Stimulated activated CD4-positive, alpha-beta T cell treated with anti-CD3 and anti-CD28 coated beads, Interleukin-4, amount 100 ng/mL, for 4 hours (primary cell): ENCODE measurements at regions not wholly inside any gene's neighbourhood (a gene's known extent, or its start where the extent isn't known, plus 50 kb on each side); places are given as distances from the start of the nearest gene placed in this dataset.

ENCODE experiments used
- DNase-seq, 2 experiments: peaks; one replicate each; pipeline ENCODE4 v3.0.0-alpha.2; 2020

DNA sequence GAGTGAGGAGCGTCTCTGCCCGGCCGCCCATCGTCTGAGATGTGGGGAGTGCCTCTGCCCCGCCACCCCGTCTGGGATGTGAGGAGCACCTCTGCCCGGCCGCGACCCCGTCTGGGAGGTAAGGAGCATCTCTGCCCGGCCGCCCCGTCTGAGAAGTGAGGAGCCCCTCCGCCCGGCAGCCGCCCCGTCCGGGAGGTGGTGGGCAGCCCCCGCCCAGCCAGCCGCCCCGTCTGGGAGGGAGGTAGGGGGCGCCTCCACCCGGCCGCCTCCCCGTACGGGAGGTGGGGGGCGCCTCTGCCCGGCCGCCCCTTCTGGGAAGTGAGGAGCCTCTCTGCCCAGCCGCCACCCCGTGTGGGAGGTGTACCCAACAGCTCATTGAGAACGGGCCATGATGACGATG is 1811.4 kb downstream of the EFNA5 start:
- peak in 1 of 2 experiments; percentile 0 for DNase-seq

- DNase-seq = no peak
Observed at GRCh38 chr5:105849701-105850100, 1821.0 kb downstream of the EFNA5 start.

GRCh38 chr5:105840800-105841199 is 1829.9 kb downstream of the EFNA5 start:
- DNase-seq = no peak

DNA sequence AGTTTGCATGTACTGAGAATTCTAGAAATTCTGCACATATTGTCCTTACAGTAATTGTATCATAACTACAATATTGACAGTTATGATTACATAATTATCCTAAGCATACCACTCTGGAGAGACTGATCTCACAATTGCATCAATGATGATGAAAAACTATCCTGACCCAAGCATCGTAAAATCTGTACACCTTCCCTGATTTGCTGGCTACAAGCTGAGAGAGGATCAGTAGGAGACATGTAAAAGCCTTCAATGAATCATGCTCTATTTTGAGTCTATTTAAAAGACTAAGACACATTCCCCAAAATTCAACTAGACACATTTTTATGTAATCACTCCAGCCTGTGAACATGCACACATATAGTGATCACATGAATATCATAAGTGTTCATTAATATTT is 1833.8 kb downstream of the EFNA5 start:
- DNase-seq = no peak

DNA sequence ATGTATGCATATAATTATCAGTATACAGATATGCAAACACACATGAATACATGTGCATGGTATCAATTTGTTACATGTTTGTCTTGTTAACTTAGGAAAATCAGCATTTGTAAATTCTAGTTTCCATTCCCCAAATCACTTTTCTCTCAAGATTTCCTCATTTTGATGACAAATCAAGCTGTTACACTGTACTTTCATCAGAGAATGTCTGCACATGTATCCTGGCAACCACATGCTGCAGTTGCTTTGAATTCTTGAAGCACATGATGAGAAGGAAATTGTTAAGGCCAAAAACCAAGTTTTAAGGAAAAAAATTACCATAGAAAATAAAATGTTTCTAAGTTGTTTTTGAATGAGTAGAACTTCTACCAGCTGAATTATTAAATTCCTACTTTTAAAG is 1834.5 kb downstream of the EFNA5 start:
- DNase-seq = no peak

DNA sequence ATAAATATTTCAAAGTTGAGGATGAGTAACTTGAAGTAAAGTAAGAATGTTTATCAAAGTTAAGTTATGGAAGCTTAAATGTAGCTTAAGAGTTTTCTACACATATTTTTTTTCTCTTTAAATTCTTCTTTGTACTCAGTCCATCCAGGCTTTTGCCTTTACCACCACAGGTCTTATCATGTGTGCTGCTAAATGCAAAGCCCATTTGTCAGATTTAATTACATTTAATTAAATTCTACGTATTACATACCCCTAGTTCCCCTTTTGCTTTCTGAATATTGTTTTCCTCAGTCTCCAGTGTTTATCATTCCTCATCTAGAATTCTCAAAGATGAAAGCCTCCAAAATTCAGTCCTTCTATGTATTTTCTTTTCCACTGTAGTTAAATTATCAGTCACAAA is 1841.9 kb downstream of the EFNA5 start:
- DNase-seq = no peak

- no peak for DNase-seq
Observed at GRCh38 chr5:105821800-105822199, 1848.9 kb downstream of the EFNA5 start.

DNA sequence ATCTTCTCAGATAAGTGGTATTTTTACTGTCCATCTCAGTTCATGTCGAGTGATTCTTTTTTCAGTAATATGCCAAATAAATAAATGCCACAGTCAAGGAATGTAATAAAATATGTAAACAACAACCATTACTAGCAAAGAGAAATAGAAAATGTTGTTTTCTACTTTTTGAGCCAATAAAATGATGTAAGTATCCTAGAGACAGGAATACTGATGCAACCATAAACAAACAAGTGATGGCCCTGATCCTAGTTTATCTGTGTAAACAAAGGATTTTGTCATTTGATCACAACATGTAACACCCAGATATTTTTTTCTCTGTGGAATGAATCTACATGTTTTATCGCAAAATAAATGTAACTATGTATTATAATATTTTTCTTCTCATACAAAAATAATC is 1852.8 kb downstream of the EFNA5 start:
- no peak for DNase-seq

DNA sequence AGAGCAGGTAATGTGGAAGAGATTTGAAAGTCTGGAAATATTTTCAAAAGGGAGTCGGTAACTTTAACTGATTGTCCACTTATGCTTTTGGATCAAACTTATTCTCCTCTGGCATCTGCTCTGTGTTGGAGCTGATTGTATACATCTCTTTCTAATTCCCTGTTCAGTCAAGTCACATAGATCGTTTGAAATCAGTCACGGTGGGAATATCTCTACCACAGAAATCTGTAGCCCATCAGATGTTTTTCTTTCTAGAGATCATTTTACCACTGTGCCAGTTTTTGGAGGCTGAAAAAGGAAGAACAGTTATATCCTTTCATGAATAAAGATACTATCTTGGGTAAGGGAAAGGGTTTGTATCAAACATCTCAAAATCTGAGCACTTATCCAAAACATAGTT is 1853.3 kb downstream of the EFNA5 start:
- no peak for DNase-seq

DNA sequence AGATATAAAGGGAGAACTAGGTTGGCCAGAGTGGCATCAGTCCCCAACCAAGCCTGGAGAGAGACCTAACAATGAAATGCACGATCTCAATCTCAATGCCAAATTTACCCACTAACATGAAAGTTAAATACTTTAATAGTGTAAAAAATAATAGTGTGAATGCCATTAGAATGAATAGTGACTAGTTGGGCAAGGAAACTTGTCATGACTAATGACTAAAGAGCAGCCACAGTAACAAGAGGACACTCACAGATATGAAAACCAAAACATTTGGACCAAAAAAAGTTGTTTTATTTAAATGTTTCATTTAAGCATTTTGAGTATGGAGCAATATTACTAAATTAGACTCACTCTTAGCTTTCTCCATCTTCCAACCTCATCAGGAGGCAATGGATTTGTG is 1853.8 kb downstream of the EFNA5 start:
- no peak for DNase-seq

- no peak for DNase-seq
Observed at GRCh38 chr5:105812304-105812703, 1858.4 kb downstream of the EFNA5 start.

GRCh38 chr5:105807951-105808350 is 1862.8 kb downstream of the EFNA5 start:
- no peak for DNase-seq

GRCh38 chr5:105807290-105807689 is 1863.4 kb downstream of the EFNA5 start:
- no peak for DNase-seq

DNA sequence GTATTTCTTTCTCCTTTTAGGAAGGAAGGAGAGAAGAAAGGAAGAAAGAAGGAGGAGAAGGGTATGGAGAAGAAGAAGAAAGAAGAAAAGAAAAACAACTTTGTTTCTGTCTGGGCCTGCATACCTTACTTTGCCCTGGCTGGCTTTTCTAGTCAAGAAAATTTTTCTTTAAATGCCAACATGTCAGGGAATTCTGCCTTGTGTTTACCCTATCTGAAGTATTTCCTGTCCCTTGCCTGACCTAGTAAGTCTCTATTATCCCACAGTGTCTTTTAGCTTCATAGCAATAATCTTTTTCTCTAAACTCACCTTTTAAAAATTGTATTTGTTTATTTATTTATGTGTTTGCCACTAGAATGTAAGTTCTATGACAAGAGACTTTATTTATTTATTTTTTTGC is 1864.1 kb downstream of the EFNA5 start:
- DNase-seq = no peak

DNA sequence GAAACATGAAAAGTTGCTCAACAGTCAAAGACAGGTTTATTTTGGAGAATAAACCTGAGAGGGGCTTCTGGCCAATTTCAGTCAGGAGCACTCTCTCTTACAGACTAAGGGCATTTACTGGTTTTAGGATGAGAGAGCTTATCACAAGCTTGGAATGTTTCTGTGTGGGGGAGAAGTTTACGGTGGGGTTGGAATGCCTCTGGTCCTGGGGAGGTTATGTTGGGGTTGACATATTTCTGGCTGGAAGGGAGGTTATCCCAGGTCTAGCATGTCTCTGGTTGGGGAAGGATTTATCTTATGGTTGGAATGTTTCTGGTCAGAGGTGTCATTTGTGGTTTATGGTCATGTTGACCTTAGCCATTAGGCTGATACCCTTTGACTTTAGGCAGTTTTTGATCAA is 1867.3 kb downstream of the EFNA5 start:
- DNase-seq = no peak

- no peak for DNase-seq
Observed at GRCh38 chr5:105794578-105794977, 1876.2 kb downstream of the EFNA5 start.

DNA sequence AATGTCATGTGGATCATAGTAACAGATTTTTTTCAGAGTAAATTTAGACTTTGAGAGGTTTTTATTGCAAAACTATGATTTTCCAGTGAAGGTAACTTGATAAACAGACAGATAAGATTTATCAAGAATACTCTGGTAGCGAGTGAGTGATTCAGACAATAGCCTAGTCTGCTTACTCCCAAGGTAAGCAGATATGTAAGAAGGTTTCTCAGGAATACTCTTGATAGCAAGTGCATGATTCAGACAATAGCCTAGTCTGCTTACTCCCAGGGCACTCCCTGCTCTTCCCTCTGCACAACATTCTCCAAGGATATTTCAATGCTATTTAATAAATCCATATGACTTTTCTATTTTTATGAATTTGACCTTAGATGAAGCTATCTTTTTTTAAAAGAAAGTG is 1881.5 kb downstream of the EFNA5 start:
- DNase-seq = no peak

DNA sequence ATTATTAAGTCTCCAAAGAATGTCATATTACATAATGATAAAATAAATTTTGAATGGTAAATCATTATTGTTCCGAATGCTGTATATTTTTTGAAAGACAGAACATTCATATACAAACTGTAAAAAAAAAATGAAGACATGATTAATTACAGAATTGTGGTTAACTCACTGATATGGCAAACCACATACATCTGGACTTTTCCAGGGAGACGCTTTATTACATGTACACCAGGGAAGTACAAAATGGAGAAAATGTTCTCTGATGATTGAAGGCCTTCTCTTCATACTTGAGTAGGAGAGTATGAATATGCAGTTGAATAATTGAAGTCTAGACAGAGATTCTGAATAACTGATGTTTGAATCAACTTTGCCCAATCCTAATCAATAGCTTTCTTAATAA is 1886.9 kb downstream of the EFNA5 start:
- no peak for DNase-seq

DNA sequence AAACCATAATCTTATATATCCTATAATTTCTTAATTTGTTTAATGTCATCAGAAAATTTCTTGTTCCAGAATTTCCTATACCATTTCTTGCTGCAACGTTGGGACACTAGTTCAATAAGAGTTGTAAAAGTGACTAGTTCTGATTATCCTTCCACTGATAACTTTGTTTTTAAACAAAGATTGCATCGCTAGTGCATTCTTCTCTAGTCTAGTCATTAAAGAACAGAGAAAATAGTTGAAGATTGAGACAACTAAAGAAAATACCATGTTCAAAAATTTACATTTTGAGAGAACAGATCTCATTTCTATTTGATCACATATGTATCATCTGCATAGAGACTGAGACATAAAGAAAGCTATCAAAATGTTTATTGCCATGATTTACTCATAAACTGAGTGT is 1888.2 kb downstream of the EFNA5 start:
- DNase-seq = no peak

DNA sequence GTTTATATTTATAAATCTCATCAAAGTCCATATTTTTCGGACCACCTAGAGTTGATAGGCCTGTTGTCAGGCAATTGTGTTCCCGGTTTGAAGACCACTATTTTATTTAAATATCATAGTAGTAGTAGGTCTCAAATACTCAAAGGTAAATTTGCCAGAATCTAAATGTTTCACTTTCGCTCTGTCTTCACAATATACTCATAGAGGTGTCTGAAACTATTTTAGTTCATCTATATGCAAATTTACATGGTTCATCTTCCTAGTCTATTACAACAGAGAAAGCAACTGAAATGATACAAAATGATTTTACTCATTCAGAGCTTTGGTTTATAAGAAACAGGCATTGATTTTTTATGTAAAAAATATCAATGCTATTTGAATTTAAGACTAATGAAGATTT is 1897.5 kb downstream of the EFNA5 start:
- no peak for DNase-seq

DNA sequence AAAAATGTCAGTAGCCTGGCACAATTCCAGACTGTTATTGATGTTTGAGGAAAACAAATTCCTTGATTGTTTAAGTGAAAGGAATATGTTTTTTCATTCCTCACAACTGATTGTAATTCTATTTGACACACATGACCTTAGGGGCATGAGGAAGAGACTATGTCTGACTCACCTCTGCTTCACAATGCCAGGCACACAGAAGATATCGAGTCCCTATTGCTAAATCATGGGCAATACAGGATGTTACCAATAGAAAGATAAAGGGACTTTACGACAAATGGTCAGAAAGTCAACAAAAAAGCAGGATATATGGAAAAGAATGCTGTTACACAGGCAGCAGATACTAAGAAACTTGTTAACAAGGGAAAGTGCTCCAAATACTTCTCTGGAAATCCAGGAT is 1903.5 kb downstream of the EFNA5 start:
- DNase-seq = no peak

- DNase-seq = no peak
Observed at GRCh38 chr5:105762728-105763127, 1908.0 kb downstream of the EFNA5 start.

GRCh38 chr5:105754056-105754455 is 1916.7 kb downstream of the EFNA5 start:
- DNase-seq = no peak

GRCh38 chr5:105752801-105753200 is 1917.9 kb downstream of the EFNA5 start:
- no peak for DNase-seq

DNA sequence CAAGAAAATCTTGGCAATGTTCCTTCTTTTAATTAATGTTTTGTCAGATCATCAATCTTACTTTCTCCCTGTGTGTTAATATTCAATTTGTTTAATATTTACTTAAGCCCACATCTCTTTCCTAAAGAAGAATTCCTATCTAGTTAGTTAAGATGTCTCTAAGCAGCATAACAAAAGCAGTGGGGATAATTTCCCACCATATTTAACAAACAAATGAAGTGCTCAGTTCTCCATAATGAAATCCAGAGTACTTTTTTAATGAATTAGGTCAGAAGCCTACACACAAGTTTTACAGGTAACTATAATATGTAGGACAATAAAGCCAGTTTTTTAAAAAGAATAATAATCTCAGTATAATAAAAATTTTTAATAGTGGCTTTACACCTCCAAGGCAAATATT is 1918.8 kb downstream of the EFNA5 start:
- no peak for DNase-seq

- no peak for DNase-seq
Observed at GRCh38 chr5:105745111-105745510, 1925.6 kb downstream of the EFNA5 start.
